BLaER1 treated with 17β-estradiol and CSF1 and Interleukin-3, amounts not matched to agents 10 nM and 100 nM (cell line): ENCODE measurements at regions not wholly inside any gene's neighbourhood (a gene's known extent, or its start where the extent isn't known, plus 50 kb on each side); places are given as distances from the start of the nearest gene placed in this dataset.

Experiments used
- H3K27ac ChIP-seq, 11 experiments: shearing (Covaris generic); formaldehyde crosslinking; 2 replicates each; pipeline ENCODE4 v1.8.1; 2022
- H3K27me3 ChIP-seq, 11 experiments: shearing (Covaris generic); formaldehyde crosslinking; 2 replicates each; pipeline ENCODE4 v1.8.1; 2022
- H3K36me3 ChIP-seq, 11 experiments: shearing (Covaris generic); formaldehyde crosslinking; 2 replicates each; pipeline ENCODE4 v1.8.1; 2022
- H3K4me1 ChIP-seq, 10 experiments: shearing (Covaris generic); formaldehyde crosslinking; 2 replicates each; pipeline ENCODE4 v1.8.1; 2022
- H3K4me2 ChIP-seq, 11 experiments: shearing (Covaris generic); formaldehyde crosslinking; 2 replicates each; pipeline ENCODE4 v1.8.1; 2022
- H3K4me3 ChIP-seq, 10 experiments: shearing (Covaris generic); formaldehyde crosslinking; 2 replicates each; pipeline ENCODE4 v1.8.1; 2022
- H3K9ac ChIP-seq, 11 experiments: shearing (Covaris generic); formaldehyde crosslinking; 2 replicates each; pipeline ENCODE4 v1.8.1; 2022
- H3K9me3 ChIP-seq, 11 experiments: shearing (Covaris generic); formaldehyde crosslinking; replicated peaks in 1 of 11; 2 replicates each; pipeline ENCODE4 v1.8.1; 2022
- H4K20me1 ChIP-seq, 11 experiments: shearing (Covaris generic); formaldehyde crosslinking; 2 replicates each; pipeline ENCODE4 v1.8.1; 2022
- Cebpa-rat ChIP-seq, 11 experiments: shearing (Covaris generic); IDR thresholded peaks; 2 replicates each; pipeline ENCODE4 v1.8.1; 2022

DNA sequence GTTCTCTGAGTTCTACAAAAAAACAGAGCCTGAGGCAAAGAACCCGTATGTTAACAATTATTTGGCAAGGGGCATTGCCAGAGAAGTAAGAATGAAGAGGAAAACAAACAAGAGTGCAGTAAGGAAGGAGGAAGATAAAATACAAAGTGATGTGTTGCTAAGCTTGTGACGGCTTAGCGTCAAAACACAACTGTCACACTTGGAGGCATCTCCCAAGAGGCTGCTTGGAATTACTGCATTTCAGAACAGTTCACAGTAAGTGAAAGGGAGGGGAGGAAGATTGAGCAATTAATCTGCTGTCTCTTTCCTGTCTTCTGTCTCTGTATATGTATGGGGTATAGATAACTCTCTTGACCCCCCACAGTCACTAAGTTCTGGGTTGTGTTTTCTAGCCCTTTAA, 1017.0 kb upstream of the TMPRSS15 start:
- Histone ChIP-seq H3K27ac (peak overlapping the region in 6 of 11 experiments; percentile 38 to 69 (median 59); a peak in 11 of 22 replicates), H3K9me3 (peaks cover 18 to 29% (median 25%) of the 10 kb centered on the region in 11 experiments), H4K20me1 (no peaks in the 10 kb centered on the region), H3K4me2 (peak overlapping the region in 10 of 11 experiments; percentile 19 to 61 (median 44); a peak in 18 of 22 replicates), H3K27me3 (no peaks in the 10 kb centered on the region), H3K4me1 (peaks cover 0 to 15% (median 10%) of the 10 kb centered on the region in 10 experiments; a peak in 17 of 20 replicates), H3K36me3 (no peaks in the 10 kb centered on the region), H3K9ac (no peak overlapping the region; a peak in 1 of 22 replicates), H3K4me3 (0 out of 20 replicates have a peak overlapping the region, but pooled peaks of 1 of the 10 experiments have one; percentile 3)
- TF ChIP-seq Cebpa-rat (IDR thresholded peaks at IDR 0.05), result peak in 4 of 11 experiments; percentile 14 to 70 (median 66); a peak in 6 of 22 replicates

DNA sequence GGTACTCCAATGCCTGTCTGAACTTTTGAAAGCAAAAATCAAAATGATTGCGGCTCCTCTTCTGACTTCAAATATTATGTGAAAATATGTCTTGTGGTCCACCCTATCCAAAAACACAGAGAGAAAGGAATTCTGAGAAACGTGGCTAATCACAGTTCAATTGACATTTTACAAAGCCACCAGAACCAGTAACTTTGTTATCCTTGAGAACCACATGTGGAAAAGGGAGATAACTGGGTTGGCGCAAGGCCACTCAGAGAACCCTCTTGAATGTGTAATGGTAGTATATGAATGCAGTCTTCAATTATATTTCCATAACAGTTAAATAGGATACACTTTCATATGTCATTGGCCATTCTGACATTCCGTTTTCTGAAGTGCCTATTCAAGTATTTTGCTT, 1030.0 kb upstream of the TMPRSS15 start:
- H3K9ac ChIP-seq, result no peak overlapping the region
- H3K27me3 ChIP-seq, result no peaks in the 10 kb centered on the region
- H3K4me2 ChIP-seq, result no peak overlapping the region
- no peak overlapping the region for H3K27ac ChIP-seq
- H3K9me3 ChIP-seq, result peaks cover 0 to 12% (median 8%) of the 10 kb centered on the region in 11 experiments; a peak in 10 of 22 replicates
- no peak overlapping the region for H3K4me3 ChIP-seq
- no peaks in the 10 kb centered on the region for H3K36me3 ChIP-seq
- no peak for TF ChIP-seq Cebpa-rat (IDR thresholded peaks at IDR 0.05)
- no peaks in the 10 kb centered on the region for H4K20me1 ChIP-seq
- no peaks in the 10 kb centered on the region for H3K4me1 ChIP-seq

- no peak for TF ChIP-seq Cebpa-rat (IDR thresholded peaks at IDR 0.05)
- H3K4me1 ChIP-seq, result peaks cover 8 to 30% (median 19%) of the 10 kb centered on the region in 10 experiments; a peak in 19 of 20 replicates
- H3K9me3 ChIP-seq, result no peaks in the 10 kb centered on the region
- no peaks in the 10 kb centered on the region for H4K20me1 ChIP-seq
- H3K27ac ChIP-seq, result peak overlapping the region in 9 of 11 experiments; percentile 34 to 72 (median 61); a peak in 17 of 22 replicates
- H3K27me3 ChIP-seq, result no peaks in the 10 kb centered on the region
- peak overlapping the region in 9 of 10 experiments; percentile 5 to 35 (median 26); a peak in 9 of 20 replicates for H3K4me3 ChIP-seq
- no peaks in the 10 kb centered on the region for H3K36me3 ChIP-seq
- H3K9ac ChIP-seq, result peak overlapping the region in 8 of 11 experiments; percentile 9 to 61 (median 43); a peak in 12 of 22 replicates
- H3K4me2 ChIP-seq, result peak overlapping the region; percentile 49 to 80 (median 68)
Measured at GRCh38 chr21:19440792-19441655, 1037.4 kb upstream of the TMPRSS15 start.

GRCh38 chr21:19458295-19458694, 1054.7 kb upstream of the TMPRSS15 start:
- H4K20me1 ChIP-seq, result no peaks in the 10 kb centered on the region
- no peak overlapping the region for H3K4me3 ChIP-seq
- no peak overlapping the region for H3K4me2 ChIP-seq
- no peaks in the 10 kb centered on the region for H3K27me3 ChIP-seq
- TF ChIP-seq Cebpa-rat (IDR thresholded peaks at IDR 0.05), result no peak
- no peaks in the 10 kb centered on the region for H3K9me3 ChIP-seq
- no peaks in the 10 kb centered on the region for H3K4me1 ChIP-seq
- H3K36me3 ChIP-seq, result no peaks in the 10 kb centered on the region
- no peak overlapping the region for H3K9ac ChIP-seq
- H3K27ac ChIP-seq, result no peak overlapping the region

DNA sequence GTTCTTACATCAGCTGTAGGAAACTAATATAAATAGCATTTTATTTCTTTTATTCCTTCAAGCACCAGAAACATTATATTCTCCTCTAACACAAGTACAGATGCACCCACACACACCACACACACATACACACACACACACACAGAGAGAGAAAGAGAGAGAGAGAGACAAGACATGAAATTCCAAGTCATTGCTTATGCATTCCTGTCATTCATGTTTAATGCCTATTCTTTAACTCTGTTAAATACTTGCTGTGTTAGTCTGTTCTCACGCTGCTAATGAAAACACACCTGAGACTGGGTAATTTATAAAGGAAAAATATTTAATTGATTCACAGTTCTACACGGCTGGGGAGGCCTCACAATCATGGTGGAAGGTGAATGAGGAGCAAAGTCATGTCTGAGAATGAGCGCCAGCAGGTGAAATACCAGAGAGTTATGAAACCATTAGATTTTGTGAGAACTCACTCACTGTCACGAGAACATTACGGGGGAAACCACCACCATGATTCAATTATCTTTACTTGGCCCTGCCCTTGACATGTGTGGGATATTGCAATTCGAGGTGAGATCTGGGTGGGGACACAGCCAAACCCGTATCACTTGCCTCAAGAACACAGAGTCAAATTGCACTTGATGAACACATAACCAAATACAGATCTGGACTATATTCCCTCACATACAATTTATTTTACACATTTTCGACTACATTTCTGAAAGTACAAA, 1058.1 kb upstream of the TMPRSS15 start:
- Histone ChIP-seq H3K4me1 (no peaks in the 10 kb centered on the region), H3K36me3 (no peaks in the 10 kb centered on the region), H3K9me3 (no peaks in the 10 kb centered on the region), H3K27ac (no peak overlapping the region), H3K9ac (no peak overlapping the region), H3K4me2 (no peak overlapping the region), H4K20me1 (no peaks in the 10 kb centered on the region), H3K27me3 (no peaks in the 10 kb centered on the region), H3K4me3 (no peak overlapping the region)
- no peak for TF ChIP-seq Cebpa-rat (IDR thresholded peaks at IDR 0.05)

- TF ChIP-seq Cebpa-rat (IDR thresholded peaks at IDR 0.05), result no peak
Measured at GRCh38 chr21:19463966-19464365, 1060.4 kb upstream of the TMPRSS15 start.

GRCh38 chr21:19468991-19469715, 1065.6 kb upstream of the TMPRSS15 start:
- no peak for TF ChIP-seq Cebpa-rat (IDR thresholded peaks at IDR 0.05)

More at GRCh38 chr21:19463966-19464365, 1060.4 kb upstream of the TMPRSS15 start:
- H3K4me2 ChIP-seq, result no peak overlapping the region
- no peaks in the 10 kb centered on the region for H3K27me3 ChIP-seq
- H3K9me3 ChIP-seq, result peaks cover 0 to 5% (median 4%) of the 10 kb centered on the region in 11 experiments; a peak in 4 of 22 replicates
- H4K20me1 ChIP-seq, result no peaks in the 10 kb centered on the region
- H3K4me3 ChIP-seq, result no peak overlapping the region
- no peak overlapping the region for H3K27ac ChIP-seq
- H3K9ac ChIP-seq, result no peak overlapping the region
- H3K36me3 ChIP-seq, result no peaks in the 10 kb centered on the region
- H3K4me1 ChIP-seq, result no peaks in the 10 kb centered on the region

GRCh38 chr21:19475525-19475924, 1071.9 kb upstream of the TMPRSS15 start:
- Histone ChIP-seq H3K4me3 (no peak overlapping the region), H3K9ac (no peak overlapping the region), H3K9me3 (peaks cover 9 to 26% (median 18%) of the 10 kb centered on the region in 11 experiments; a peak in 21 of 22 replicates), H3K4me2 (no peak overlapping the region), H3K36me3 (no peaks in the 10 kb centered on the region), H4K20me1 (no peaks in the 10 kb centered on the region), H3K27me3 (no peaks in the 10 kb centered on the region), H3K27ac (no peak overlapping the region), H3K4me1 (no peaks in the 10 kb centered on the region)
- no peak for TF ChIP-seq Cebpa-rat (IDR thresholded peaks at IDR 0.05)

More at GRCh38 chr21:19468991-19469715, 1065.6 kb upstream of the TMPRSS15 start:
- Histone ChIP-seq H3K4me3 (no peak overlapping the region), H3K9ac (no peak overlapping the region), H4K20me1 (no peaks in the 10 kb centered on the region), H3K4me1 (no peaks in the 10 kb centered on the region), H3K36me3 (no peaks in the 10 kb centered on the region), H3K27ac (no peak overlapping the region), H3K9me3 (peaks cover 12 to 24% (median 20%) of the 10 kb centered on the region in 11 experiments; a peak in 21 of 22 replicates), H3K27me3 (no peaks in the 10 kb centered on the region), H3K4me2 (no peak overlapping the region)
